Common myeloid progenitor, CD34-positive (primary cell): ENCODE measurements at regions not wholly inside any gene's neighbourhood (a gene's known extent, or its start where the extent isn't known, plus 50 kb on each side); places are given as distances from the start of the nearest gene placed in this dataset.

Experiments
- CTCF ChIA-PET: fragments of 350-600 bp; sonication (Branson Sonifier 250); formaldehyde crosslinking; loops from one replicate; lab custom pipeline; 2021; ENCODE audit warnings: antibody characterized with exemption; lab: Charles Lee
- POLR2A ChIA-PET: fragments of 350-600 bp; sonication (Branson Sonifier 250); formaldehyde crosslinking; loops from one replicate; lab custom pipeline; 2021; ENCODE audit warnings: antibody characterized with exemption; lab: Charles Lee
- DNase-seq, 3 donors: peaks; one replicate each; pipeline versions ENCODE4 v3.0.0 to v3.0.0-alpha.2; 2013
- H3K27ac ChIP-seq, 2 experiments: 1 replicate in 1 of 2; 2 replicates in 1 of 2; pipeline ENCODE4 v1.7.0; 2013; ENCODE audit warnings: inconsistent platforms in 2 of 2, low read length in 2 of 2, mild to moderate bottlenecking in 2 of 2, low read depth in 1 of 2, moderate library complexity in 1 of 2; ENCODE audit not compliant: severe bottlenecking in 2 of 2, insufficient read depth in 1 of 2, poor library complexity in 1 of 2
- H3K27me3 ChIP-seq, 5 experiments: replicated peaks in 2 of 5; 1 replicate in 3 of 5; 2 replicates in 2 of 5; pipeline versions ENCODE4 v1.6.1 to v1.7.0; 2013; ENCODE audit warnings: low read length in 4 of 5, mild to moderate bottlenecking in 2 of 5, moderate library complexity in 2 of 5, inconsistent platforms in 1 of 5; ENCODE audit not compliant: insufficient read depth in 5 of 5, control insufficient read depth in 4 of 5
- H3K36me3 ChIP-seq, 4 experiments: 1 replicate in 2 of 4; 2 replicates in 2 of 4; pipeline versions ENCODE4 v1.6.1 to v1.7.0; 2013; ENCODE audit warnings: low read length in 3 of 4, control low read depth in 1 of 4, mild to moderate bottlenecking in 1 of 4; ENCODE audit not compliant: control insufficient read depth in 4 of 4, insufficient read depth in 4 of 4
- H3K4me1 ChIP-seq, 4 experiments: 1 replicate in 3 of 4; 2 replicates in 1 of 4; pipeline versions ENCODE4 v1.6.1 to v1.7.1; 2013; ENCODE audit warnings: low read length in 3 of 4, mild to moderate bottlenecking in 3 of 4, control low read depth in 1 of 4, inconsistent platforms in 1 of 4, moderate library complexity in 1 of 4; ENCODE audit not compliant: control insufficient read depth in 4 of 4, insufficient read depth in 4 of 4; ENCODE audit errors: control extremely low read depth in 1 of 4
- H3K4me3 ChIP-seq, 7 experiments: 1 replicate in 4 of 7; 2 replicates in 3 of 7; pipeline versions ENCODE4 v1.5.1 to v1.7.0; 2013; ENCODE audit warnings: mild to moderate bottlenecking in 7 of 7, low read length in 6 of 7, moderate library complexity in 6 of 7, inconsistent platforms in 2 of 7, low read depth in 2 of 7, control low read depth in 1 of 7; ENCODE audit not compliant: insufficient read depth in 4 of 7, control insufficient read depth in 1 of 7; ENCODE audit errors: extremely low read depth in 1 of 7
- H3K9me3 ChIP-seq, 5 experiments: 1 replicate in 4 of 5; 2 replicates in 1 of 5; pipeline versions ENCODE4 v1.6.1 to v1.7.1; 2013; ENCODE audit warnings: low read length in 4 of 5, mild to moderate bottlenecking in 2 of 5, inconsistent platforms in 1 of 5, low read depth in 1 of 5, moderate library complexity in 1 of 5; ENCODE audit not compliant: control insufficient read depth in 4 of 5, insufficient read depth in 2 of 5; ENCODE audit errors: control extremely low read depth in 1 of 5
- WGBS: methylation state at CpG from one replicate; pipeline ENCODE4 v1.1.5; 2013; ENCODE audit not compliant: insufficient coverage; 5-methylcytosine and 5-hydroxymethylcytosine counted together

DNA sequence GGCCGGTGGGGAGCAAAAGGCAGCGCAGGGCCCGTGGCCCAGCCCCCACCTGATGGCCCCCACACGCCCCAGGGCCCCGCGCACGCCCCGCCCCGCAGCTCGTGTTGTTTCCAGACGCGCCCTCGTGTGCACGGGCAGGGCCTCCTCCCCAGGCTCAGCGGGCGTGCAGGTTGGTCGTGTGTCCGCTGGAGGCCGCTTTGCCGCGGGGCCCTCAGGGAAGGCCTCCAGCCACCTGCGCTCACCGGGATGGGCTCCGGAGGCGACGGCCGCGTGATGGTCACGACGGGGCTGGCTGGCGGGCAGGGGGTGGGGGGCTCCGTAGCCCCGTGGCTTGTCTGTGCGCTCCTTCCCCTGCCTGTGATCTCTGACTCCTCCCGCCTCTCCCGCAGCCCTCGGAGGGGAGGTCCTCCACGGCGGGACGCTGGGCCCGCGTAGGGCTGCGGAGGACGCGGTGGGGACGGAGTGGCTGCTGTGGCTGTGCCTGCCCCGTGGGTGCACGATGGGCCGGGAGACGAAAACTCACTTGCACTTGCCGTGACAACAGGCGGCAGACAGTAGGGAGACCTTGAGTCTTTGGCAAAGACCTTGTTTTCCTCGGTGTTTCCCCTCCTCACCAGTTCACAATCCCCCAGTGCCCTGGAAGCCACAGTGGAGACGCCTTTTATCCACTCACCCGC lies 67.1 kb downstream of the RTP5 start:
- H3K4me1 ChIP-seq: peaks cover 0 to 11% (median 6%) of the 10 kb centered on the region in 4 experiments
- no peak overlapping the region for H3K27ac ChIP-seq
- no peak for DNase-seq
- CTCF ChIA-PET: no interaction called here
- POLR2A ChIA-PET: no interaction called here
- H3K36me3 ChIP-seq: peaks cover 0 to 16% (median 7%) of the 10 kb centered on the region in 4 experiments
- no peak overlapping the region for H3K4me3 ChIP-seq
- H3K27me3 ChIP-seq: no peaks in the 10 kb centered on the region
- WGBS: 94% methylated on average over 45 of the region's 55 CpGs
- peaks cover 0 to 9% (median 4%) of the 10 kb centered on the region in 5 experiments for H3K9me3 ChIP-seq

DNA sequence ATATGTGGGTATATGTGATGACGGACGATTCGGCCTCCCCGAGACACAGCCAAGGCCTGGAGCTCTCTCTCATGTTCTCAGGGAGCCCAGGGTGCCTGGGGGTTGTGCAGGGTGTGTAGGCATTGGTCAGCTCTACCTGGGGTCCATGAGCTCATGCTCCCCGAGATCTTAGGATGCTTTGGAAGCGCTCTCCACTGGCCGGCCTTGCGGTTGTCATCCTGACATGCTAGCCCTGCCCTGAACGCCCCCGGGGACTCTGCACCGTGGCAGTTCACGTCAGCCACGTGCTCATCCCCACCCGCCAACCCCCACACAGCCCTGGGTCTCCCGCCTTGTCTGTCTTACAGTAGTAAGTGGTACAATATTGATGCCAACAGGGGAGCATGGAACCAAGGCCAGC lies 67.8 kb downstream of the RTP5 start:
- ChIA-PET POLR2A (no interaction called here), CTCF (no interaction called here)
- Histone ChIP-seq H3K27ac (no peak overlapping the region), H3K4me1 (peaks cover 0 to 18% (median 13%) of the 10 kb centered on the region in 4 experiments), H3K36me3 (peaks cover 0 to 16% (median 7%) of the 10 kb centered on the region in 4 experiments), H3K4me3 (no peak overlapping the region), H3K27me3 (no peaks in the 10 kb centered on the region), H3K9me3 (peaks cover 0 to 9% (median 4%) of the 10 kb centered on the region in 5 experiments)
- no peak for DNase-seq
- WGBS: 98% methylated on average over 15 of the region's 15 CpGs

DNA sequence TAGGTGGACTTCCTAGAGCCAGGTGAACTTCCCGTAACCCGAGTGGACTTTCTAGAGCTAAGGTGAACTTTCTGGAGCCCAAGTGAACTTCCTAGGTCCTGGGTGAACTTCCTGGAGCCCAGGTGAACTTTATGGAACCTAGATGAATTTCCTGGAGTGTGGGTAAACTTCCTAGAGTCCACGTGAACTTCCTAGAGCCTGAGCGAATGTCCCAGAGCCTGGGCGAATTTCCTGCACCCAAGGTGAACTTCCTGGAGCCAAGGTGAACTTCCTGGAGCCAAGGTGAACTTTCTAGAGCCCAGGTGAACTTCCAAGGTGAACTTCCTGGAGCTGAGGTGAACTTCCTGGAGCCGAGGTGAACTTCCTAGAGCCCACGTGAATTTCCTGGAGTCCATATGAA lies 70.0 kb downstream of the RTP5 start:
- WGBS: 94% methylated on average over 6 of the region's 7 CpGs
- H3K27ac ChIP-seq: no peak overlapping the region
- peaks cover 0 to 13% (median 6%) of the 10 kb centered on the region in 4 experiments for H3K36me3 ChIP-seq
- CTCF ChIA-PET: interaction anchor here (1.0 to 1.2 kb wide), 4 partner anchors 11 to 86 kb away, joined by 3 to 6 read pairs (median 4); no protein-coding TSS in a partner anchor
- no peaks in the 10 kb centered on the region for H3K27me3 ChIP-seq
- H3K4me1 ChIP-seq: peaks cover 0 to 21% (median 14%) of the 10 kb centered on the region in 4 experiments
- no peak overlapping the region for H3K4me3 ChIP-seq
- peaks cover 0 to 9% (median 4%) of the 10 kb centered on the region in 5 experiments for H3K9me3 ChIP-seq
- DNase-seq: no peak
- POLR2A ChIA-PET: no interaction called here

DNA sequence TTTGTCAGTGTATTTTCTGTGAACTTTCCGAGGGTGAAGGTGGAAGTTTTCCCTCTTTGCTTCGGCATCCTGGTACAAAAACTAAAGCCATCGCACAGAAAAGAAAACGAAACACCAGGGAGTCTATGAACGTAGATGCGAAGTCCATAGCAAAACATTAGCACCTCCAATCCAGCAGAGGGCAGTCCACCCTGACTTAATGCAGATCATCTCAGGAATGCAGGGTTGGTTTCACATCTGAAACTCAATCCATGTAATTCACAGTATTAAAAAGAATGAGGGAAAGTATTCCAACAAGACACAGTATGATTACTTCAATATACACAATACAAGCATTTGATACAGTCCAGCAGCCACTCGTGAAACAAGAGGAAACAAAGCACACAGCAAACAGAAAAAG lies 70.8 kb downstream of the RTP5 start:
- peak in 2 of 3 donors; percentile 40 to 48 for DNase-seq
- peaks cover 0 to 10% (median 4%) of the 10 kb centered on the region in 4 experiments for H3K36me3 ChIP-seq
- no CpG with 5 or more reads among the region's 7 CpGs for WGBS
- ChIA-PET CTCF (no interaction called here), POLR2A (no interaction called here)
- H3K4me1 ChIP-seq: peaks cover 0 to 21% (median 14%) of the 10 kb centered on the region in 4 experiments
- H3K4me3 ChIP-seq: no peak overlapping the region
- no peaks in the 10 kb centered on the region for H3K27me3 ChIP-seq
- peaks cover 0 to 9% (median 4%) of the 10 kb centered on the region in 5 experiments for H3K9me3 ChIP-seq
- no peak overlapping the region for H3K27ac ChIP-seq

DNA sequence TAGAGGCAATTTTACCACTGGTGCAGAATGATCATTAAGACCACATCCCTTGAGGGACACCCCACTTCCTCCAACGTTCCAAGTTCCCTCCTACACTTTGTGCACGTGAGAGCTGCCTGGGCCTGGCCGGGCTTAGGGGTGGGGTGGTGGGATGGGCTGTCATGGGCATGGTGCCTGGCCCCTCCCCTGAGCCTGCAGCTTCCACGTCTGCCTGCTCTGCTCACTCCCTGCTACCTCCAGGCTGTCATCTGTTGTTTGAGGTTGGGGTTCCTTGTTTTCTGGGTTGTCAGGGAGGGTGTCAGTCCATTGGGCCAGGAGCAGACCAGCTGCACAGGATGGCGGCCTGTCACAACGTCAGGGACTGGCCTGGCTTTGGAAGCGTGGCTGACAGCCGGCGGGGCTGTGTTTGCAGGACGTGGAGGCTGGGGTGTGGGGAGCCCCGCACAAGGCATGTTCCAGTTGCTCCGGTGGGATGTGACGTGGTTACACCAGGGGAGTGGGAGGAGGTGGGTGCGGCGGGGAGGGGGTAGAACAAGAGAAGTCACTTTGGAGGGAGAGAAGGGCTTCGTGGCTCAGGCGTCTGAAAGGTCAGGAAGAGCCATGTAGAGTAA lies 72.3 kb downstream of the RTP5 start:
- CTCF ChIA-PET: no interaction called here
- 51% methylated on average over 11 of the region's 17 CpGs for WGBS
- Histone ChIP-seq H3K36me3 (peaks cover 0 to 8% (median 3%) of the 10 kb centered on the region in 4 experiments), H3K4me3 (peak overlapping the region in 3 of 7 experiments; percentile 2 to 30 (median 25)), H3K9me3 (peaks cover 0 to 9% (median 0%) of the 10 kb centered on the region in 5 experiments), H3K27me3 (no peaks in the 10 kb centered on the region), H3K4me1 (peaks cover 0 to 21% (median 14%) of the 10 kb centered on the region in 4 experiments), H3K27ac (no peak overlapping the region)
- DNase-seq: peak; percentile 42 to 94 (median 90)
- POLR2A ChIA-PET: no interaction called here

DNA sequence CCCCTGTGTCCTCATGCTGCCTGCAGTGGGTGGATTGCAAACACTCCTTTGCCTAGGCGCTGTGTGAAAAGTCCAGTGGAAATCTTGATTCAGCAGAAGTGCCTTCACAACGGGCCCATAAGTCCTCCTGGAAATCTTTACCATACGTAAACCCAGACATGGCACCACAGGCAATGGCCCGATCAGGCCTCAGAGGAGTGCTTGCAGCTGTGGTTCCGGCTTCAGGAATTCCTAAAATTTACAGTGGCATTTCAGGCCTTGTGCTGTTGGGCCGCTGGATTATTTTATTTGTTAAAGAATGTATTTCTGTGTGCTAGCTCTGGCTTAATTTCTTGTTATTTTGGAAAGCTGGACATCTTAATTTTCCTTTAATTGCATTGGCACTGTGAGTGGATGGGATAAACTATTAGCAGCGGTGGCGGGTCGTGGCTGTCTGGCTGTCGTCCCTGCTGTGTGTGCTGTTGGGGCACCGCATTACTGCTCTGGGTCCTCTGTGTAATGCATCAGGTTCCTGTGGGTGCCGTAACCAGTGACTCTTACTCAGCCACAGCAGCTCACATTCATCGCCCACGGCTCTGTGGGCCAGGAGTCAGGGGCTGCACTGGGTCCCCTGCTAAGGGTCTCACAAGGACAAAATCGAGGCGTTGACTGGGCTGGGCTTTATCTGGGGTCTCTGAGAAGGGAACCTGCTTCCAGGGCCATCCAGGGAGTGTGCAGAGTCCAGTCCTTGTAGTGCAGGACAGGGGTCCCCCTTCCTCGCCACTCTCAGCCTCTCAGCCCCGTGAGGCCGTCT lies 73.1 kb downstream of the RTP5 start:
- Histone ChIP-seq H3K36me3 (peaks cover 0 to 8% (median 2%) of the 10 kb centered on the region in 4 experiments), H3K27ac (no peak overlapping the region), H3K4me3 (no peak overlapping the region), H3K27me3 (no peaks in the 10 kb centered on the region), H3K9me3 (peaks cover 0 to 9% (median 0%) of the 10 kb centered on the region in 5 experiments), H3K4me1 (peaks cover 0 to 21% (median 14%) of the 10 kb centered on the region in 4 experiments)
- DNase-seq: no peak
- WGBS: 99% methylated on average over 19 of the region's 19 CpGs
- ChIA-PET CTCF (no interaction called here), POLR2A (no interaction called here)
